Activated T-helper 2 cell treated with anti-CD3 and anti-CD28 coated beads, Interferon-gamma antibody, Interleukin-2, Interleukin-4, amounts not matched to agents 10 μg/mL and 5 μg/mL and 100 μg/mL, durations not matched to agents 14 hours and 24 hours and 36 hours (primary cell): ENCODE measurements at regions not wholly inside any gene's neighbourhood (a gene's known extent, or its start where the extent isn't known, plus 50 kb on each side); places are given as distances from the start of the nearest gene placed in this dataset.

Experiments used
- DNase-seq: peaks from one replicate; pipeline ENCODE4 v3.0.0; 2021; ENCODE audit warnings: low spot score
- H3K27ac Mint-ChIP-seq: one replicate; pipeline ENCODE4 v1.8.0; 2021; ENCODE audit warnings: mixed read lengths
- H3K27me3 Mint-ChIP-seq: one replicate; pipeline ENCODE4 v1.8.0; 2021; ENCODE audit warnings: low read depth, mixed read lengths
- H3K36me3 Mint-ChIP-seq: one replicate; pipeline ENCODE4 v1.8.0; 2021; ENCODE audit warnings: low read depth, mixed read lengths
- H3K4me1 Mint-ChIP-seq: one replicate; pipeline ENCODE4 v1.8.0; 2021; ENCODE audit warnings: low read depth, mixed read lengths
- H3K4me3 Mint-ChIP-seq: one replicate; pipeline ENCODE4 v1.8.0; 2021; ENCODE audit warnings: low read depth, mild to moderate bottlenecking, moderate library complexity, mixed read lengths
- H3K9me3 Mint-ChIP-seq: one replicate; pipeline ENCODE4 v1.8.0; 2021; ENCODE audit warnings: mixed read lengths
- intact Hi-C: fragments of 100-400 bp; cut with micrococcal nuclease; formaldehyde crosslinking; loops from one replicate; pipeline ENCODE4 v1.15.1; 2023

DNA sequence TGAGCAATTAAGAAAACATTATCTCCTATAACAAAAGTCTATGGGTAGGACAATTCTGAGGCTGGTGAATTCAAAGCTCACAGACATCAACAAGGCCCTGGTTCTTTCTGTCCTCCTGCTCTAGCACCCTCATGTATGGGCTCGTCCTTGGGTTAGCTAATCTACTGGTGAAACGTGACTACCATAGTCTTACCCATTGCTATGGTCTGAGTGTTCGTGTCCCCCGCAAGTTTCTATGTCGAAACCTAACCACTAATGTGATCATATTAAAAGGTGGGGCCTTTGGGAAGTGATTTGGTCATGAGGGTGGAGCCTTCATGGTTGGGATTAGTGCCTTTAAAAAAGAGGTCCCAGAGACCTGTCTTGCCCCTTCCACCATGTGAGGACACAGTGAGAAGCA lies 564.7 kb downstream of the TNS1 start:
- no peaks in the 10 kb centered on the region for H3K9me3 Mint-ChIP-seq
- H3K27ac Mint-ChIP-seq = no peak overlapping the region
- no peak for DNase-seq
- H3K27me3 Mint-ChIP-seq = no peaks in the 10 kb centered on the region
- H3K4me3 Mint-ChIP-seq = no peak overlapping the region
- intact Hi-C loops = no loop called here
- H3K4me1 Mint-ChIP-seq = peaks cover 8% of the 10 kb centered on the region
- H3K36me3 Mint-ChIP-seq = no peaks in the 10 kb centered on the region

DNA sequence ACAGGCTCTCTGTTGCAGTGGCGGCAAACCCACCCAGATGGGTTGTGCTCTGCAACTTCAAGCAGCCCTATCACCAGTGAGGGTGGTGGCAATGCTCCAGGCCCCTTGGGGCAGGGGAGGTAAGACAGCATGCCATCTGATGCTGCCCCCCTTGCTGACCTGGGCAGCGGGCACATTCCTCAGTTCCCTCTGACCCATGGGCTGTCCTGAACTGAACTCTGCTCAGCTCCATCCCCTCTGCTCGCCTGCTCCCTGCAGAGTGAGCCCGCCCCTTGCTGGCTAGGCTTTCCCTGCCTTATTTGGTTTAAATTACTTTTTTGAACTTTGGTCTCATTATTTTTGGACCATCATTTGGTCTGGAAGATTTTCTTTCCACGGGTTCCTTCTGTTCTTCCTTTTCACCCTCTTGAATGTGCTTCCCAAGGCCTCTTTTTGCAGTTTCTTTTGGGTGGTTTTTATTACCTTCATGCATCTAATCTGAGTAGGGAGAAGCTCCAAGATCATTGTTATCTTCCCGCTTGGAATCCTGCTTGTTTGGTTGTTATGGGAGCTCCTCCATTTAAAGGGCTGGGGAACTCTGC lies 565.4 kb downstream of the TNS1 start:
- H3K4me3 Mint-ChIP-seq = no peak overlapping the region
- peaks cover 8% of the 10 kb centered on the region for H3K4me1 Mint-ChIP-seq
- no peak overlapping the region for H3K27ac Mint-ChIP-seq
- H3K27me3 Mint-ChIP-seq = no peaks in the 10 kb centered on the region
- no peaks in the 10 kb centered on the region for H3K9me3 Mint-ChIP-seq
- no peaks in the 10 kb centered on the region for H3K36me3 Mint-ChIP-seq
- intact Hi-C loops = no loop called here
- DNase-seq = no peak

DNA sequence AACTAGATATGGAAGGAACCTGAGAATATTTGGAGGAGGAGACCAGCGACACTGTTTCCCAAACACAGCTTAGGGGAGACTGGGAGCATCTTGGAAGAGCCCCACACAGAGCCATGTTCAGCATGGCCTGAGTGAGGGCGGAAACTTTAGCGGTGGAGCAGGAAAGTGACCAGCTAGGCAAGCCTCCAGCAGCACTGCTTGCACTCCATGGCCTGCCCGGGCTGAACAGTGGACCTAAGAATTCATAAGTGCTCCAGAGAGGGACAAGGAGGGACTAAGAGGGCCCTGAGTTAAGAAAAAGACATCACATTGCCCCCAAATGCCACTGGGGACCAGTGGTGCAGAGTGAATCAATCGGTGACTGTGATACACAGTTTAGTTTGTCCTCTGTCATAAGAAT lies 566.4 kb downstream of the TNS1 start:
- intact Hi-C loops = no loop called here
- H3K27ac Mint-ChIP-seq = no peak overlapping the region
- H3K27me3 Mint-ChIP-seq = no peaks in the 10 kb centered on the region
- no peak overlapping the region for H3K4me3 Mint-ChIP-seq
- H3K9me3 Mint-ChIP-seq = no peaks in the 10 kb centered on the region
- H3K4me1 Mint-ChIP-seq = peaks cover 11% of the 10 kb centered on the region
- H3K36me3 Mint-ChIP-seq = no peaks in the 10 kb centered on the region
- DNase-seq = no peak

DNA sequence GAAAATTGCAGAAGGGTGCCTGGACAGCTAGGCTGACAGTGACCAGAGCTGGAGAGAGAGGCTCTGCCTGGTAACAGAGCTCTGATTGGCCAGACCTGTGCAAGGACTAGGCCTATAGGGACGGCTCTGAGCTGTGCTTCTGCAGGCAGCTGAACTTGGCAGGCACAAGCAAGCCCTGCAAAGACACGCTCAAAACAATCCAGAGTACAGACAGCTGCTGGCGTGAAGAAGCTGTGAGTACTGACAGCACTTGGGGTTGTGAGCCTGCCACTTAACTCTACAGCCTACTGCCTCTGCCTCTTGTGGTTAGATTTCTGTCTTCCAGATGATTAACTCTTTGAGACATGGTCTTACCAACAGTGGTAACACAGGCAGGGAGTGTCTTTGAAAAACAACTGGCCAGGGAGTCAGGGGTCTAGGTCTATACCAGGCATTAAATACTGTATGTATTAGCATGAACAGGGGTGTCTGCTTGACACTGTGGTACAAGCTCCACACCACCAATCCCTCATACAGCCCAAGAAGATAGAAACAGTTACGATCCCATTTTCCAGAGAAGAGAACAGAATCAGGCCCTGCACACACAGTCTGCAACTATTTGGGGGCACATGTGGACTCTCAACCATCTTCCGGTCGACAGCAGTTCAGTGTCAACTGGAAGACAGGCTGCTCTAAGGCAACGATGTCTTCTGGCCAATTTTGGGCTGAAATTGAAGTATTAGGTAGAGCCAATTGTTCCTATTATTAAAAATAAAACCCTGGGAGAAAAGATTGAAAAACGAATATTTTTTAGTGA lies 568.4 kb downstream of the TNS1 start:
- Mint-ChIP-seq H3K27me3 (no peaks in the 10 kb centered on the region), H3K9me3 (no peaks in the 10 kb centered on the region), H3K36me3 (no peaks in the 10 kb centered on the region), H3K4me3 (no peak overlapping the region), H3K27ac (no peak overlapping the region), H3K4me1 (peaks cover 8% of the 10 kb centered on the region)
- intact Hi-C loops = no loop called here
- no peak for DNase-seq

DNA sequence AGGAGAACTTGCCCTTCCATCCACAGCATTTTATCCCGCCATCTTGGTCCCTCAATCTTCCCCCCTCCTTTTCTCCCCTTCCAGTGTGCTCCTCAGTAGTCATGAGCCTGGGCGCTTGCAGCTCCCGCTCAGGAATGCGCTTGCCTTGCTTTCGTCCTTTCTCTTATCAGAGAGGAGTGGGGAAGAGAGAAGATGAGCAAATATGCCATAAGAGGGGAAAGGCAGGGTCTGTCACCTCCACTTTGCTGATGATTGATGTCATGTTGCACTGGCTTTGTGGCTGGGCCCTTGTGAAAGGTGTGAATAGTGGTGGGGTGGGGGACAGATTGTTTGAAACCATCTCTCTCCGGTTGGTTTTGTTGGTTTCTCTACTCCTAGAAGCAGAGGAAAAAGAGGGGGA lies 569.3 kb downstream of the TNS1 start:
- Mint-ChIP-seq H3K4me3 (no peak overlapping the region), H3K9me3 (no peaks in the 10 kb centered on the region), H3K36me3 (no peaks in the 10 kb centered on the region), H3K27ac (no peak overlapping the region), H3K4me1 (peaks cover 8% of the 10 kb centered on the region), H3K27me3 (no peaks in the 10 kb centered on the region)
- DNase-seq = no peak
- intact Hi-C loops = no loop called here

DNA sequence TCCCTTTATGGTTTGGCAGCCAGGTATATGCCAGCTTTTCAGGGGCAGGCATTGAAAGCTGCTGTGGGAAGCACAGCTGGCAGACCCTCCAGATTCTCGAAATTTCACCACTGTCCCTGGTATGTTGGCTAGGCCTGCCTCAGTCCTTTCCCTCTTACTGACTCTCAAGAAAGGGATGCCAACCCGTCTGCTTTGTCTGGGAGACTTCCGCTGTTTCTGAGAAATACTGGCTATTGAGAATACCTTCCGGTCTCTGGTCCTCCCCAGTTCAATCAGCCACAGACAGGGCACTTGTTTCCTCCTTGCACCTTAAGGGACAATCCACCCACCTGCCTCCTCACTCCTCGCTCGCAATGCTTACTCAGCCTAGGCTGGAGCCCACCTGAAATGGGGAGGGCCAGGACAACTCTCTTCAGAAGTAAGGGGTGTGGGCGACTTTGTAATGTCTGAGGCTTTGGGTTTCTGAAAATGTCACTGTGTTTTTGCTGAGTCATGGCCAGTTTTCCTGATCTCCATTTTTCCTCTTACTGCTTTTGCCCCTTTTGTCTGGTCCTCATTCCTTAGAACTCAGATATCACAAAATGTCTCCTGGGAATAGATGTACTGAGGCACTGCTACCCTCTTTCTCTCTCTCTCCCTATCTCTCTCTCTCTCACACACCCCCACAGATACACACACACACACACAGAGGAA lies 571.1 kb downstream of the TNS1 start:
- no peaks in the 10 kb centered on the region for H3K27me3 Mint-ChIP-seq
- peaks cover 8% of the 10 kb centered on the region for H3K4me1 Mint-ChIP-seq
- no peaks in the 10 kb centered on the region for H3K36me3 Mint-ChIP-seq
- no peaks in the 10 kb centered on the region for H3K9me3 Mint-ChIP-seq
- no peak overlapping the region for H3K4me3 Mint-ChIP-seq
- DNase-seq = no peak
- intact Hi-C loops = no loop called here
- H3K27ac Mint-ChIP-seq = no peak overlapping the region

DNA sequence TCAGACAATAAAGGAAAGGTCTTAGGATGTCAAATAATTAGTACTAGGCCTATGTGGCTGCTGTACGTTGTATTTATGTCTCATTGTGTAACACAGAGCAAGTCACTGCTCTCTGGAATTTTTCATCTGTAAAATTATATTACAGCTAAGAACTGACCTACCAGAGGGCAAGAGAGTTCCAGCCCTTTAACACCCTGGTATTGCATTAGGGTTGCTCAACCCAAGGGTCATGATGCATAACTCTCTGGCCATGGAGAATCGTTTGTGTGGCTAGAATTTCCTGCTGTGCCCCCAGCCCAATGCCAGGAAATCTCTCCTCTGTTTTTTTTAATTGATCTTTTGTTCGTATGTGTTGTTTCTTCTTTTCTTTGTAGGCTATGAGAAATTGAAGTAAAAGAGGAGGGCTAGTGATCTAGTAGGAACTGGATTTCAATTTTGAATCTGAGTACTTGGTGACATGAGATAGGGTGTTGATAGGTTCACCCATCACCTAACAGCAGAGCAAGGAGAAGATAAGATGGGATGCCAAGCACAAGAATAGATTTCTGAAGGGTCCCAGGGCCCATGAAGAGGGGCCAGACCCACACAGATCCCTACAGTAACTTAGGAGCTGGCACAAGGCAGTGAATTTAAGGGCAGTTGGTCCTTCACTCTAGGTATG lies 571.2 kb upstream of the TNP1 start:
- Mint-ChIP-seq H3K36me3 (no peaks in the 10 kb centered on the region), H3K27me3 (no peaks in the 10 kb centered on the region), H3K27ac (no peak overlapping the region), H3K4me3 (no peak overlapping the region), H3K4me1 (peaks cover 8% of the 10 kb centered on the region), H3K9me3 (no peaks in the 10 kb centered on the region)
- DNase-seq = no peak
- intact Hi-C loops = no loop called here

DNA sequence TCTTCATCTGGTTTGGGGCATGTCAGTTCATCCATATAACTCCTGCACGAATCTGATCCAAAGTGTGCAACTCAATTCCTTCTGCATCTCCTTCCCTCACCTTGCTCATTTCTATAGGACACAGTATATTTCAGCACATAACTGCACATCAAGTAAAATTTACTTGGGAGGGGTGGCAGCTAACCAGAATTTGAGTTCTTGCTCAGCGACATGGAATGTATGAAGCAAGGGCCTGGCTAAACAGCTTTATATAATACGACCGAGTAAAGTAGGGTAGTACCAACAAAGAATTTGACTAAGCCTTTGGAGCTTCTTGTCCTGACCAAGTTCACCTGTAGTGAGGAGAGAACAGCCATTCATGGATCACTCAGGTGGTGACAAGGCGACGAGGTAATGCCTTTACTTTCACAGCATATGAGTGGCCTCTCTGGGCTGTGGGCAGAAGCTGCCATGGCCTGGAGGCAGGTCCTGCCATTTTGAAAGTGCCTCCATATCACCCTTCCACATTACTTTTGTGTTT lies 570.2 kb upstream of the TNP1 start:
- Mint-ChIP-seq H3K4me3 (no peak overlapping the region), H3K36me3 (no peaks in the 10 kb centered on the region), H3K27ac (no peak overlapping the region), H3K4me1 (peaks cover 8% of the 10 kb centered on the region), H3K9me3 (no peaks in the 10 kb centered on the region), H3K27me3 (no peaks in the 10 kb centered on the region)
- no peak for DNase-seq
- intact Hi-C loops = no loop called here

DNA sequence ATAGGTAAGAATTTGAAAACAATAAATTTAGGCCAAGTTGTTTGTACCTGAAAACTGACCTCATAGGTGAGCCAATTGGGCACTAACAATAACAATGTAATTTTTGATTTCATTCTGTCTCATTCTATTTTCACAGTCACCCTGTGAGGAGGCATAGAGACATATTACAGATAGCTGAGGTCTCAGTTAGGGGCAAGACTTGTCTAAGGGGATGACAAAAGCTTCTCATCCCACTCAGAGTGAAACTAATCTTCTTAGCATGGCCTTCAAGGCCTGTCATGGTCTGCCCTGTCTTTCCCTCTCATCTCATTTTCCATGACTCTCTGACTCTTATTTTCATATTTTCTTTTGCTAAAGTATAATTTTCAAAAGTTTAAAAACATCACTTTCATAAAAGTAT lies 562.0 kb upstream of the TNP1 start:
- Mint-ChIP-seq H3K9me3 (no peaks in the 10 kb centered on the region), H3K27ac (no peak overlapping the region), H3K4me1 (no peaks in the 10 kb centered on the region), H3K27me3 (peaks cover 6% of the 10 kb centered on the region), H3K36me3 (no peaks in the 10 kb centered on the region), H3K4me3 (no peak overlapping the region)
- DNase-seq = no peak
- intact Hi-C loops = no loop called here

DNA sequence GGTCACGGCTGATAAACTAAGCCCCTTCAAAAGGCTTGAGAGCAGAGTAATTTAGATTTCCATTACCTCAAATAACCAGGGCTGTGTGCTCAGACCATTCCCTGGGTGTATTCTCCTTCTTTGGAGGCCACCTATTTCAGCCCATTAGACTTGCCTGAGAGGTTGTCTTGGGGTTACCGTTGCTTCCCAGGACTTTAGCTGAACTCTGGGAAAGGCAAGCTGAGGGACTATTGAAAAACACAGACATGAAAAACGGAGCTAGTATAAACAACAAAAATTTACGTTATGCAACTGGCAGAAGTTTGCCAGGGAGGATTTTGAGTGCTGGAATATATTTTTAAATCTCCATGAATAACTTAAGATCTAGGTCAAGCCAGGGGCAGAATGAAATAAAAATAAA lies 561.0 kb upstream of the TNP1 start:
- no peaks in the 10 kb centered on the region for H3K9me3 Mint-ChIP-seq
- H3K27ac Mint-ChIP-seq = no peak overlapping the region
- DNase-seq = no peak
- no peaks in the 10 kb centered on the region for H3K4me1 Mint-ChIP-seq
- intact Hi-C loops = no loop called here
- H3K27me3 Mint-ChIP-seq = peaks cover 7% of the 10 kb centered on the region
- no peak overlapping the region for H3K4me3 Mint-ChIP-seq
- H3K36me3 Mint-ChIP-seq = no peaks in the 10 kb centered on the region

DNA sequence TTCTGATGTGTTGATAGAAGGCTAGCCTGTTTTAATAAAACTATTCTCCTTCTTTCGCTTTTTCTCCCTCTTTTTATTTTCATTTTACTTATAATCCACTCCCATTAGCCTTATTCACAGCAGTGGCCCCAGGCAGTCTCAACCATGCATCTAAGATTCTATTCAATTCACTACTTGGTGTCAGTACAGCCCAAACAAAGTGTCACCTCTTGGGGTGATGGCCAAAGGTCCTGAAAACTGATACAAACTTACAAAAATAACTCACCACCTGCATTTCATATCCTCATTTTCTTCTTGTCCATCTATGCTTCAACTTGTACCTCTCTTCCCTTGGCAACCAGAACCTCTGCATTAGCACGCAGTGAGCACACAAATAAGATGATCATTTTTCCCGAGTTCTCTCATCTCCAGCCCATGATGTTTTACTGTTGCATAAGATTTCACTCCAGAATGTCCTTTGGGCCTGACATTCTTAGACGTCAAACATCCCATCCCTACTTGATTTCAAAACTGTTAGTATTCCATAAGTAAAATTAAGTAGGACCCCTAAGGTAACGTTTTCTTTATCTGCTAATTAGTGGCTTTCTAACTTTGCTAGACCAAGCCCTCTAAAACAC lies 559.3 kb upstream of the TNP1 start:
- H3K27ac Mint-ChIP-seq = no peak overlapping the region
- DNase-seq = no peak
- H3K4me1 Mint-ChIP-seq = no peaks in the 10 kb centered on the region
- no peaks in the 10 kb centered on the region for H3K9me3 Mint-ChIP-seq
- H3K4me3 Mint-ChIP-seq = no peak overlapping the region
- intact Hi-C loops = no loop called here
- H3K36me3 Mint-ChIP-seq = no peaks in the 10 kb centered on the region
- H3K27me3 Mint-ChIP-seq = peaks cover 12% of the 10 kb centered on the region

DNA sequence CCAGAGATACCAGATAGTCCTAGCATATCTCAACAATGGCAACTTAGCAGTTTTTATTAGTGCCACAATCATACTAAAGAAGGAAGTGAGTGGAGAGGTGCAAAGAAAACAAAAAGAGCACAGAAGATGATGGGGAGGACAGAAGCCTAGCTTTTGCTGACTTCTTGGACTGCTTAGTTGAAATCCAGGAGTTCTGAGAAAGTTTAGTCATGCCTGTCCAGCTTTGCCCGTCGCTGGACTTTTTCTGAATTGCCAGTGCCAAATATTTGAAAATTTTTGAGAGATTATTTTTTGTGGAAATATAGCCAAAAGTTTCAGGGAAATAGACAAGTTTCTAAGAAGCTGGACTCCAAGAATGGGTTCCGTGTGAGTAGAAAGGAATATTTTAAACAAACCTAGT lies 558.7 kb upstream of the TNP1 start:
- H3K4me1 Mint-ChIP-seq = no peaks in the 10 kb centered on the region
- H3K27me3 Mint-ChIP-seq = peaks cover 12% of the 10 kb centered on the region
- H3K36me3 Mint-ChIP-seq = no peaks in the 10 kb centered on the region
- intact Hi-C loops = no loop called here
- no peak overlapping the region for H3K4me3 Mint-ChIP-seq
- no peak for DNase-seq
- no peaks in the 10 kb centered on the region for H3K9me3 Mint-ChIP-seq
- no peak overlapping the region for H3K27ac Mint-ChIP-seq
